Activated B cell treated with CpG ODN at 0.5 μM for 24 hours (primary cell): ENCODE measurements at regions not wholly inside any gene's neighbourhood (a gene's known extent, or its start where the extent isn't known, plus 50 kb on each side); places are given as distances from the start of the nearest gene placed in this dataset.

Experiments
- ATAC-seq: fragments of 200-7000 bp; cut with Tn5 transposase; one replicate; pipeline ENCODE4 v1.10.0; 2021; ENCODE audit warnings: low read depth, mild to moderate bottlenecking, moderate library complexity
- CTCF ChIA-PET: fragments of 350-600 bp; sonication (Branson Sonifier 250); formaldehyde crosslinking; loops from one replicate; lab custom pipeline; 2021; ENCODE audit warnings: antibody characterized with exemption; lab: Charles Lee
- POLR2A ChIA-PET: fragments of 350-600 bp; sonication (Branson Sonifier 250); formaldehyde crosslinking; loops from one replicate; lab custom pipeline; 2021; ENCODE audit warnings: antibody characterized with exemption; lab: Charles Lee
- DNase-seq: peaks from one replicate; pipeline ENCODE4 v3.0.0; 2022
- H3K27ac Mint-ChIP-seq: one replicate; pipeline ENCODE4 v1.8.0; 2020; ENCODE audit warnings: mixed read lengths
- H3K27me3 Mint-ChIP-seq: one replicate; pipeline ENCODE4 v1.8.0; 2021; ENCODE audit warnings: mixed read lengths
- H3K36me3 Mint-ChIP-seq: one replicate; pipeline ENCODE4 v1.8.0; 2021; ENCODE audit warnings: low read depth, mixed read lengths
- H3K4me1 Mint-ChIP-seq: one replicate; pipeline ENCODE4 v1.8.0; 2021; ENCODE audit warnings: mixed read lengths
- H3K4me3 Mint-ChIP-seq: one replicate; pipeline ENCODE4 v1.8.0; 2020; ENCODE audit warnings: mild to moderate bottlenecking, mixed read lengths
- H3K9me3 Mint-ChIP-seq: one replicate; pipeline ENCODE4 v1.8.0; 2020; ENCODE audit warnings: mixed read lengths
- CTCF ChIP-seq: fragments of 200-600 bp; IDR thresholded peaks from one replicate; pipeline ENCODE4 v1.8.0; 2022; ENCODE audit warnings: antibody characterized with exemption, mild to moderate bottlenecking
- intact Hi-C: fragments of 100-400 bp; cut with micrococcal nuclease; formaldehyde crosslinking; loops from one replicate; pipeline ENCODE4 v1.15.1; 2024

- H3K4me3 Mint-ChIP-seq = no peak overlapping the region
- H3K27me3 Mint-ChIP-seq = peaks cover 2% of the 10 kb centered on the region
- H3K9me3 Mint-ChIP-seq = peaks cover 14% of the 10 kb centered on the region
- DNase-seq = no peak
- H3K4me1 Mint-ChIP-seq = no peaks in the 10 kb centered on the region
- H3K27ac Mint-ChIP-seq = no peak overlapping the region
- no peak for TF ChIP-seq CTCF
- no peaks in the 10 kb centered on the region for H3K36me3 Mint-ChIP-seq
- CTCF ChIA-PET = no interaction called here
- POLR2A ChIA-PET = no interaction called here
- no peak for ATAC-seq
- intact Hi-C loops = no loop called here
Observed at GRCh38 chr6:170205126-170205525, 85.8 kb downstream of the DLL1 start.

GRCh38 chr6:170203212-170203611 is 87.7 kb downstream of the DLL1 start:
- Mint-ChIP-seq H3K4me1 (no peaks in the 10 kb centered on the region), H3K36me3 (no peaks in the 10 kb centered on the region), H3K27me3 (no peaks in the 10 kb centered on the region), H3K4me3 (no peak overlapping the region), H3K9me3 (peaks cover 14% of the 10 kb centered on the region), H3K27ac (no peak overlapping the region)
- ATAC-seq (no peak), DNase-seq (no peak)
- TF ChIP-seq CTCF = no peak
- intact Hi-C loops = no loop called here
- ChIA-PET POLR2A (no interaction called here), CTCF (no interaction called here)

- DNase-seq = no peak
- Mint-ChIP-seq H3K27ac (no peak overlapping the region), H3K36me3 (no peaks in the 10 kb centered on the region), H3K9me3 (peaks cover 14% of the 10 kb centered on the region), H3K4me1 (no peaks in the 10 kb centered on the region), H3K4me3 (no peak overlapping the region), H3K27me3 (no peaks in the 10 kb centered on the region)
- ChIA-PET CTCF (no interaction called here), POLR2A (no interaction called here)
- intact Hi-C loops = no loop called here
- TF ChIP-seq CTCF = no peak
- no peak for ATAC-seq
Observed at GRCh38 chr6:170202416-170203135, 88.3 kb downstream of the DLL1 start.

- no peaks in the 10 kb centered on the region for H3K4me1 Mint-ChIP-seq
- ChIA-PET CTCF (no interaction called here), POLR2A (no interaction called here)
- ATAC-seq = no peak
- no peak overlapping the region for H3K27ac Mint-ChIP-seq
- DNase-seq = no peak
- H3K4me3 Mint-ChIP-seq = no peak overlapping the region
- peaks cover 20% of the 10 kb centered on the region for H3K9me3 Mint-ChIP-seq
- no peaks in the 10 kb centered on the region for H3K36me3 Mint-ChIP-seq
- no peak for TF ChIP-seq CTCF
- intact Hi-C loops = no loop called here
- H3K27me3 Mint-ChIP-seq = peaks cover 2% of the 10 kb centered on the region
Observed at GRCh38 chr6:170201361-170201760, 89.5 kb downstream of the DLL1 start.

GRCh38 chr6:170200458-170200891 is 90.4 kb downstream of the DLL1 start:
- DNase-seq (no peak), ATAC-seq (no peak)
- no peak for TF ChIP-seq CTCF
- no peaks in the 10 kb centered on the region for H3K36me3 Mint-ChIP-seq
- peaks cover 27% of the 10 kb centered on the region for H3K9me3 Mint-ChIP-seq
- POLR2A ChIA-PET = no interaction called here
- no peaks in the 10 kb centered on the region for H3K4me1 Mint-ChIP-seq
- H3K27me3 Mint-ChIP-seq = peaks cover 5% of the 10 kb centered on the region
- intact Hi-C loops = no loop called here
- no peak overlapping the region for H3K4me3 Mint-ChIP-seq
- CTCF ChIA-PET = no interaction called here
- no peak overlapping the region for H3K27ac Mint-ChIP-seq
